SK-N-SH (cell line): ENCODE measurements at regions not wholly inside any gene's neighbourhood (a gene's known extent, or its start where the extent isn't known, plus 50 kb on each side); places are given as distances from the start of the nearest gene placed in this dataset.

Source experiments
- CTCF ChIA-PET: fragments of 300-600, 350-600 bp; formaldehyde crosslinking; extraction: SDS; loops from one replicate; lab custom pipeline; 2021; lab: Yijun Ruan, JAX
- POLR2A ChIA-PET: fragments of 350-600 bp; sonication (Branson Sonifier 250); formaldehyde crosslinking; extraction: SDS; loops from one replicate; lab custom pipeline; 2020; ENCODE audit warnings: antibody characterized with exemption, inconsistent platforms; lab: Yijun Ruan, JAX
- DNase-seq: peaks from one replicate; pipeline ENCODE4 v3.0.0; 2012
- H2AFZ ChIP-seq: fragments of 200-600 bp; sonication (generic); 2 replicates; pipeline ENCODE4 v1.8.1; 2016; ENCODE audit warnings: antibody characterized with exemption, mild to moderate bottlenecking, low read depth
- H3F3A ChIP-seq: fragments of 200-600 bp; sonication (generic); replicated peaks from 2 replicates; pipeline ENCODE3; 2016; ENCODE audit warnings: antibody characterized with exemption, mild to moderate bottlenecking; ENCODE audit not compliant: insufficient read depth
- H3K27ac ChIP-seq, 2 experiments: fragments of 200-500 bp in 1 of 2; fragments of 200-600 bp in 1 of 2; sonication (Bioruptor generic) in 1 of 2; sonication (generic), shearing (Covaris generic) in 1 of 2; 2 replicates each; pipeline versions ENCODE4 v1.5.1 to v1.6.1; 2014 to 2016; ENCODE audit warnings: low read depth in 2 of 2, inconsistent platforms in 1 of 2, low read length in 1 of 2, mild to moderate bottlenecking in 1 of 2, mixed read lengths in 1 of 2
- H3K27me3 ChIP-seq: fragments of 200-600 bp; sonication (generic), shearing (Covaris generic); 2 replicates; pipeline ENCODE4 v1.6.1; 2016; ENCODE audit warnings: mixed run types; ENCODE audit not compliant: insufficient read depth
- H3K36me3 ChIP-seq, 2 experiments: fragments of 200-500 bp in 1 of 2; fragments of 200-600 bp in 1 of 2; sonication (Bioruptor generic) in 1 of 2; sonication (generic) in 1 of 2; replicated peaks in 1 of 2; 2 replicates each; pipeline versions ENCODE3 to v1.5.1; 2014 to 2016; ENCODE audit warnings: low read length in 1 of 2, mild to moderate bottlenecking in 1 of 2; ENCODE audit not compliant: insufficient read depth in 2 of 2, control insufficient read depth in 1 of 2
- H3K4me1 ChIP-seq, 2 experiments: fragments of 200-500 bp in 1 of 2; fragments of 200-600 bp in 1 of 2; sonication (Bioruptor generic) in 1 of 2; sonication (generic), shearing (Covaris generic) in 1 of 2; 2 replicates each; pipeline versions ENCODE4 v1.5.1 to v1.6.1; 2014 to 2016; ENCODE audit warnings: low read depth in 1 of 2, low read length in 1 of 2, mixed run types in 1 of 2; ENCODE audit not compliant: insufficient read depth in 2 of 2, control insufficient read depth in 1 of 2
- H3K4me2 ChIP-seq: fragments of 200-600 bp; sonication (generic), shearing (Covaris generic); 2 replicates; pipeline ENCODE4 v1.6.1; 2017; ENCODE audit warnings: mixed run types
- H3K4me3 ChIP-seq, 2 experiments: fragments of 200-500 bp in 1 of 2; fragments of 200-600 bp in 1 of 2; sonication (Bioruptor generic) in 1 of 2; sonication (generic), shearing (Covaris generic) in 1 of 2; 2 replicates each; pipeline versions ENCODE4 v1.5.1 to v1.8.1; 2014 to 2016; ENCODE audit warnings: low read depth in 2 of 2, inconsistent platforms in 1 of 2, low read length in 1 of 2, mild to moderate bottlenecking in 1 of 2, mixed read lengths in 1 of 2, moderate library complexity in 1 of 2
- H3K79me2 ChIP-seq: fragments of 200-600 bp; sonication (generic); 2 replicates; pipeline ENCODE4 v1.8.1; 2017; ENCODE audit warnings: mild to moderate bottlenecking; ENCODE audit not compliant: insufficient read depth
- H3K9ac ChIP-seq: fragments of 200-600 bp; sonication (generic); 2 replicates; pipeline ENCODE4 v1.6.1; 2017; ENCODE audit warnings: mixed run types
- H3K9me2 ChIP-seq: fragments of 200-600 bp; sonication (generic); 2 replicates; pipeline ENCODE4 v1.6.1; 2017; ENCODE audit warnings: mixed run types
- H3K9me3 ChIP-seq: fragments of 200-600 bp; sonication (generic); 2 replicates; pipeline ENCODE4 v1.6.1; 2017; ENCODE audit warnings: mixed run types, mild to moderate bottlenecking, moderate library complexity
- H4K20me1 ChIP-seq: fragments of 200-600 bp; sonication (generic); 2 replicates; pipeline ENCODE4 v1.6.1; 2017; ENCODE audit warnings: mild to moderate bottlenecking, mixed run types; ENCODE audit not compliant: insufficient read depth
- EP300 ChIP-seq, 2 experiments: IDR thresholded peaks; 2 replicates each; pipeline versions ENCODE4 v1.4.0 to v1.6.1; 2012; ENCODE audit warnings: borderline replicate concordance in 1 of 2, low read depth in 1 of 2, low read length in 1 of 2
- EZH2phosphoT487 ChIP-seq: fragments of 200-600 bp; sonication (generic); IDR thresholded peaks from 2 replicates; pipeline ENCODE4 v1.6.1; 2017; ENCODE audit warnings: low read depth, mixed run types, mild to moderate bottlenecking, antibody characterized with exemption, moderate library complexity, borderline replicate concordance
- FOSL2 ChIP-seq: IDR thresholded peaks from 2 replicates; pipeline ENCODE4 v1.4.0; 2012; ENCODE audit warnings: low read depth, mild to moderate bottlenecking, moderate library complexity, borderline replicate concordance
- JUND ChIP-seq: IDR thresholded peaks from 2 replicates; pipeline ENCODE4 v1.4.0; 2012
- MEF2A ChIP-seq: IDR thresholded peaks from 2 replicates; pipeline ENCODE4 v1.4.0; 2012; ENCODE audit warnings: low read depth, borderline replicate concordance
- MXI1 ChIP-seq: IDR thresholded peaks from 2 replicates; pipeline ENCODE4 v1.6.1; 2012; ENCODE audit warnings: mild to moderate bottlenecking, low read depth, low read length, improper control_type of control experiment
- NFIC ChIP-seq: IDR thresholded peaks from 2 replicates; pipeline ENCODE4 v1.4.0; 2012; ENCODE audit warnings: borderline replicate concordance
- POLR2AphosphoS5 ChIP-seq: IDR thresholded peaks from 2 replicates; pipeline ENCODE4 v1.6.1; 2012; ENCODE audit warnings: low read depth, low read length
- RAD21 ChIP-seq: IDR thresholded peaks from 2 replicates; pipeline ENCODE4 v1.6.1; 2012; ENCODE audit warnings: mild to moderate bottlenecking, low read length
- RFX5 ChIP-seq: IDR thresholded peaks from 2 replicates; pipeline ENCODE4 v1.6.1; 2012; ENCODE audit warnings: mild to moderate bottlenecking, improper control_type of control experiment, low read length
- RXRA ChIP-seq: IDR thresholded peaks from 2 replicates; pipeline ENCODE4 v1.4.0; 2012; ENCODE audit warnings: low read depth, mild to moderate bottlenecking, borderline replicate concordance
- TAF1 ChIP-seq: IDR thresholded peaks from 2 replicates; pipeline ENCODE4 v1.6.1; 2012; ENCODE audit warnings: low read depth, mild to moderate bottlenecking, low read length, moderate library complexity, borderline replicate concordance
- TCF12 ChIP-seq: IDR thresholded peaks from 2 replicates; pipeline ENCODE4 v1.4.0; 2012
- YY1 ChIP-seq: IDR thresholded peaks from 2 replicates; pipeline ENCODE4 v1.4.0; 2012; ENCODE audit warnings: low read depth, mild to moderate bottlenecking
- WGBS: methylation state at CpG from one replicate; pipeline ENCODE4 v1.1.6; 2017; ENCODE audit warnings: low lambda C conversion rate; 5-methylcytosine and 5-hydroxymethylcytosine counted together
- TF ChIP-seq, protein P1 (sequence below): fragments of 200-600 bp; sonication (generic); IDR thresholded peaks from 2 replicates; pipeline ENCODE4 v1.6.1; 2017; ENCODE audit warnings: antibody characterized with exemption, mild to moderate bottlenecking, moderate library complexity
- TF ChIP-seq, protein P2 (sequence below): fragments of 150-350 bp; IDR thresholded peaks from 2 replicates; pipeline ENCODE4 v1.6.1; 2016; ENCODE audit warnings: mild to moderate bottlenecking, low read depth, low read length
- TF ChIP-seq, protein P3 (sequence below): fragments of 150-350 bp; IDR thresholded peaks from 2 replicates; pipeline ENCODE4 v1.6.1; 2017; ENCODE audit warnings: antibody characterized with exemption, low read length, low read depth, borderline replicate concordance
- TF ChIP-seq, protein P4 (sequence below): IDR thresholded peaks from 2 replicates; pipeline ENCODE4; 2012

DNA sequence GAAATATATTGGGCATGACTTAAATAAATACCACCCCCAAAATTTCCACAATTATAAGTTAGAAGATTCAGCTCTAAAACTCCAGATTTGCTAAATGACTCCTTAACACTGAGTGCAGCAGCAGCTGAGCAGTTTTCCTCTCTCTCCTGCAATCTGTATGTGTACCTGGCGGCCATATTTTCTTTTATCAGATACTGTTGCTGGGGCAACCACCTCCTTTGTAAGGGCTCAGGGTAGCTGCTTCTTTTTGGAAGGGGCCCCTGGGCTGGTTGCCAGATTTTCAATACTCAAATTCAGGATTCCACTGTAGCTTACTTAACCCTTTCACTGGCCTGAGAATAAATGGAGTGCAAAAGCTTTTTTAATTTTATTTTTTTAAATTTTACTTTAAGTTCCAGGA lies 197.0 kb downstream of the TAF11L14 start:
- Histone ChIP-seq H3K9me2 (no peaks in the 10 kb centered on the region), H3K4me1 (no peaks in the 10 kb centered on the region), H3K4me2 (no peak overlapping the region), H3K36me3 (peaks cover 0 to 3% of the 10 kb centered on the region in 2 experiments), H2AFZ (no peak overlapping the region), H3K4me3 (no peak overlapping the region), H4K20me1 (no peaks in the 10 kb centered on the region), H3K27ac (no peak overlapping the region), H3K9me3 (no peaks in the 10 kb centered on the region), H3K79me2 (no peaks in the 10 kb centered on the region), H3K9ac (no peak overlapping the region), H3F3A (no peaks in the 10 kb centered on the region), H3K27me3 (no peaks in the 10 kb centered on the region)
- WGBS: 7% methylated on average over 1 of the region's 1 CpG
- ChIA-PET CTCF (no interaction called here), POLR2A (no interaction called here)
- no peak for TF ChIP-seq EP300 (IDR thresholded peaks at IDR 0.05; ENCODE audit: borderline replicate concordance in 1 of 2, low read depth in 1 of 2, low read length in 1 of 2)
- TF ChIP-seq MXI1: no peak
- no peak for DNase-seq

DNA sequence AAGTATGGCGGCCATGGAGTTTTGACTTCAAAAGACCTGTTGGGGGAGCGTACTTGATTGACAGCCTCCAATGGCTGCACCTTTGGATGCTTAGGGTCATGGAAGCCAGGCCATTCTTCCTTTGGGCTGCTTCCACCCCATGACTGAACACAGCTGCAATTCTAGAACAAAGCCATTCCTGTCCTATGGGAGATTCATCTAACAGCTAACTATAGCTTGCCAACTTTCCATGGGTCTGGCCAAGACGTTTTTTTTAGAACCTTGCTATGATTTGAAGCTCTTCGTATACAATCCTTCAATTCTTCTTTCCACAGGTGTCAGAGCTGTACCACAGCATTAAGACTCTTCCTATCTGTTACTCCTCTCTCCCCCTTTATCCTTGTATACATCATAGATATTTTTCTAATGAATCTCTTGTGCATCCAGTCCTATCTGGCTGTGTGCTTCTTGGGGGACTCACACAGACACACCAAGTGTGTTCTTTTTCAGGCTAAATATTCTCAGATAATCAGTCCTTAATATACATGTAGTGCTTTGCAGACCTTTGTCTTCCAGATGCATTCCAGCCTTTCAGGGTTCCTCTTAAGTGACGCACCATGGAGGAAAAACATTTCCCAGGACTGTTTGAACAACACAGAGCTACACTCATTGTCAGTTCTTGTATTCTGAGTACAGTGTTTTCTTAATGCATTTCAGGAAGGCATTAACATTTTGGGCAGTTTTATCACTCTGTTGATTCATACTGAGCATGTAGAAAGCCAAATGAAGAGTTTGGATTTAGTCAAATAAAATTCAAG lies 198.9 kb downstream of the TAF11L14 start:
- no peaks in the 10 kb centered on the region for H3K27me3 ChIP-seq
- H3K9me2 ChIP-seq: no peaks in the 10 kb centered on the region
- H3K27ac ChIP-seq: no peak overlapping the region
- H3K4me3 ChIP-seq: no peak overlapping the region
- H3K36me3 ChIP-seq: peaks cover 0 to 3% of the 10 kb centered on the region in 2 experiments
- no peak for DNase-seq
- no peaks in the 10 kb centered on the region for H3K9me3 ChIP-seq
- H2AFZ ChIP-seq: no peak overlapping the region
- CTCF ChIA-PET: interaction anchor here (0.6 kb wide), 1 partner anchor 18 kb away, joined by 3 read pairs; no protein-coding TSS in a partner anchor
- H3K4me2 ChIP-seq: no peak overlapping the region
- H3K4me1 ChIP-seq: no peaks in the 10 kb centered on the region
- TF ChIP-seq MXI1 (no peak), RFX5 (no peak), MEF2A (no peak), POLR2AphosphoS5 (no peak), FOSL2 (no peak), RAD21 (no peak), TAF1 (no peak), JUND (no peak), TCF12 (no peak), EZH2phosphoT487 (no peak), NFIC (no peak), YY1 (no peak), RXRA (no peak)
- TF ChIP-seq, protein P1, sequence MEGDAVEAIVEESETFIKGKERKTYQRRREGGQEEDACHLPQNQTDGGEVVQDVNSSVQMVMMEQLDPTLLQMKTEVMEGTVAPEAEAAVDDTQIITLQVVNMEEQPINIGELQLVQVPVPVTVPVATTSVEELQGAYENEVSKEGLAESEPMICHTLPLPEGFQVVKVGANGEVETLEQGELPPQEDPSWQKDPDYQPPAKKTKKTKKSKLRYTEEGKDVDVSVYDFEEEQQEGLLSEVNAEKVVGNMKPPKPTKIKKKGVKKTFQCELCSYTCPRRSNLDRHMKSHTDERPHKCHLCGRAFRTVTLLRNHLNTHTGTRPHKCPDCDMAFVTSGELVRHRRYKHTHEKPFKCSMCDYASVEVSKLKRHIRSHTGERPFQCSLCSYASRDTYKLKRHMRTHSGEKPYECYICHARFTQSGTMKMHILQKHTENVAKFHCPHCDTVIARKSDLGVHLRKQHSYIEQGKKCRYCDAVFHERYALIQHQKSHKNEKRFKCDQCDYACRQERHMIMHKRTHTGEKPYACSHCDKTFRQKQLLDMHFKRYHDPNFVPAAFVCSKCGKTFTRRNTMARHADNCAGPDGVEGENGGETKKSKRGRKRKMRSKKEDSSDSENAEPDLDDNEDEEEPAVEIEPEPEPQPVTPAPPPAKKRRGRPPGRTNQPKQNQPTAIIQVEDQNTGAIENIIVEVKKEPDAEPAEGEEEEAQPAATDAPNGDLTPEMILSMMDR: no peak
- TF ChIP-seq, protein P2, sequence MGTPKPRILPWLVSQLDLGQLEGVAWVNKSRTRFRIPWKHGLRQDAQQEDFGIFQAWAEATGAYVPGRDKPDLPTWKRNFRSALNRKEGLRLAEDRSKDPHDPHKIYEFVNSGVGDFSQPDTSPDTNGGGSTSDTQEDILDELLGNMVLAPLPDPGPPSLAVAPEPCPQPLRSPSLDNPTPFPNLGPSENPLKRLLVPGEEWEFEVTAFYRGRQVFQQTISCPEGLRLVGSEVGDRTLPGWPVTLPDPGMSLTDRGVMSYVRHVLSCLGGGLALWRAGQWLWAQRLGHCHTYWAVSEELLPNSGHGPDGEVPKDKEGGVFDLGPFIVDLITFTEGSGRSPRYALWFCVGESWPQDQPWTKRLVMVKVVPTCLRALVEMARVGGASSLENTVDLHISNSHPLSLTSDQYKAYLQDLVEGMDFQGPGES: no peak
- TF ChIP-seq, protein P3, sequence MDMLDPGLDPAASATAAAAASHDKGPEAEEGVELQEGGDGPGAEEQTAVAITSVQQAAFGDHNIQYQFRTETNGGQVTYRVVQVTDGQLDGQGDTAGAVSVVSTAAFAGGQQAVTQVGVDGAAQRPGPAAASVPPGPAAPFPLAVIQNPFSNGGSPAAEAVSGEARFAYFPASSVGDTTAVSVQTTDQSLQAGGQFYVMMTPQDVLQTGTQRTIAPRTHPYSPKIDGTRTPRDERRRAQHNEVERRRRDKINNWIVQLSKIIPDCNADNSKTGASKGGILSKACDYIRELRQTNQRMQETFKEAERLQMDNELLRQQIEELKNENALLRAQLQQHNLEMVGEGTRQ: no peak
- TF ChIP-seq, protein P4, sequence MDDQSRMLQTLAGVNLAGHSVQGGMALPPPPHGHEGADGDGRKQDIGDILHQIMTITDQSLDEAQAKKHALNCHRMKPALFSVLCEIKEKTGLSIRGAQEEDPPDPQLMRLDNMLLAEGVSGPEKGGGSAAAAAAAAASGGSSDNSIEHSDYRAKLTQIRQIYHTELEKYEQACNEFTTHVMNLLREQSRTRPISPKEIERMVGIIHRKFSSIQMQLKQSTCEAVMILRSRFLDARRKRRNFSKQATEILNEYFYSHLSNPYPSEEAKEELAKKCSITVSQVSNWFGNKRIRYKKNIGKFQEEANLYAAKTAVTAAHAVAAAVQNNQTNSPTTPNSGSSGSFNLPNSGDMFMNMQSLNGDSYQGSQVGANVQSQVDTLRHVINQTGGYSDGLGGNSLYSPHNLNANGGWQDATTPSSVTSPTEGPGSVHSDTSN: no peak
- H3F3A ChIP-seq: no peaks in the 10 kb centered on the region
- H3K9ac ChIP-seq: no peak overlapping the region
- H4K20me1 ChIP-seq: no peaks in the 10 kb centered on the region
- 23% methylated on average over 5 of the region's 5 CpGs for WGBS
- no peaks in the 10 kb centered on the region for H3K79me2 ChIP-seq
- POLR2A ChIA-PET: no interaction called here
